Renal cortical epithelial cell (primary cell): ENCODE measurements at regions not wholly inside any gene's neighbourhood (a gene's known extent, or its start where the extent isn't known, plus 50 kb on each side); places are given as distances from the start of the nearest gene placed in this dataset.
"Not testable (repeated sequence)": the region's sequence is repeated elsewhere in the genome, so short reads cannot be mapped to it uniquely, and the experiment has no call there.

Source experiments
- DNase-seq: peaks from one replicate; pipeline ENCODE4 v3.0.0-alpha.2; 2011; ENCODE audit warnings: low read depth

DNA sequence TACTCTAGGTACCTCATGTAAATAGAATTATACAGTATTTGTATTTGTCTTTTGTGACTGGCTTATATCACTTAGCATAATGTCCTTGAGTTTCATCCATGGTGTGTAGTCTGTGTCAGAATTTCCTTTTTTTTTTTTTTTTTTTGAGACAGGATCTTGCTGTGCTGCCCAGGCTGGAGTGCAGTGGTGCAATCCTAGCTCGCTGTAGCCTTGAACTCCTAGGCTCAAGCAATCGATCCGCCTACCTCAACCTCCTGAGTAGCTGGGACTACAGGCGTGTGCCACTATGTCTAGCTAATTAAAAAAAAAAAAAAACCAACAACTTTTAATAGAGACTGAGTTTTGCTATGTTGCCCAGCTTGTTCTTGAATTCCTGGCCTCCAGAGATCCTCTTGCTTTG is 89.8 kb upstream of the PODXL start:
- no peak for DNase-seq

DNA sequence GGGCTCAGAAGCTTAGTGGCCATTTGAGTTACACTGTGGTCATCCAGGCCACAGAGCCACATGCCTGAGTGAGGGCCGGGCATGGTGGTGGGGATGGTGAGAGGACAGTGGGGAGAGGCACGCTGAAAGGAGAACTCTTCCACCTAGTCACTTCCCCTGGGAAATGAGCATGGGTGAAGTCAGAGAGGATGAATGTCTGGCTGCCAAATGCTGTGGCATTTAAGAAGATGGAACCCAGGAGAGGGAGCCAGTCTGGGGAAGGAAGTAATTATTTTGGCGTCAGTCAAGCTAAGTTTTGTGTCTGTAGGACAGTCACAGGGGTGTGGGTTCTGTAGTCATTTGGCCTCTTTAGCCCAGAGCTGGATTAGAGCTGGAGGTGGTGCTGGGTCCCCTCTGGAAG is 86.0 kb upstream of the PODXL start:
- DNase-seq: no peak

DNA sequence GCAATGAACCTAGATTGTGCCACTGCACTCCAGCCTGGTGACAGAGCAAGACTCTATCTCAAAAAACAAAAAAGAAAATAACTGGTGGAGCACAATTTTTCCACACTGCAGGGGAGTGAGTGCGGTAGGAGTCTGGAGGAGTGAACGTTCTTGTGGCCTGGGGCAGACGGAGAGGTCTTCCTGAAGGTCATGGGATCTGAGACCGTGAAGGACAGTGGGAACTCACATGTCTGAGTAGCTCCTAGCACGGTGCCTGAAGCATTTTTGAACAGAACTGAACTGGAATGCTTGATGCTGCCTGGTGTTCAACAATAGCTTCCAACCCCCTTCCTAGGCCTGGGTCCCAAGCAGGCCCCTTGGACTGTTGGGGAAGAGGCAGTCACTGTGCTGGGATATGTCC is 84.3 kb upstream of the PODXL start:
- no peak for DNase-seq

DNA sequence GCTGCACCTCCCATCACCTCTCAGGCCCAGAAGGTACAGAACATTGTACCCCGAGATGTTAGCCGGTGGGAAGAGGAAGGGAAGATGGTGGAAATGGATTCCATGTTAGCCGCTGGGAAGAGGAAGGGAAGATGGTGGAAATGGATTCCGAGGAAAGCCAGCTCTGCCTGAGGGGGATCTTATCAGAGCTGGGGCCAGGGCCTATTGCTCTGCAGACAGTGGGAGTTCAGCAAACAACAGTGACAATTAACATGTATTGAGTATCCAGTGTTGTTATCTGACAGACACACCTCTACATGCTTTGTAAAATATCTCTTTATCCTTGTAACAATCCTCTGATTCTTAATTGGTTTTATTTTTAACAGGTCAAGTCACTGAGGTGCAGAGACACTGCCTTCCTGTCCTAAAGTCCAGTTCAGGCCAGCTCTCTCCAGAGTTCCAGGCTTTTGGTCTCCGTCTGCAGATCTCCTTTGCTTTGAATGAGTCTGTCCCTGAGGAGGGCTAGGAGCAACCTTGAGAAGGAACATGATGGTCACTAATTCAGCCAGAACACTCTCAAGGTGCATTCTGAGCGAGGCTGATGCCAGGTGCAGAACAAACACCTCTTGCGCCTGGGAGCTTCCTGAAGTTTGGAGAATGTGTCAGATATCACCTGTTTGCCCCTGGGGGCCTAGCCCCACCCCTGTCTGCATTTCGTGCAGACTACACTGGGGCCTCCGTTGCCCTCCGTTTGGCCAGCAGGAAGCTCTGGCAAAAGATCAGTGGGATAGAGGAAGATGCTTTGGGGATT is 82.4 kb upstream of the PODXL start:
- DNase-seq: no peak

GRCh38 chr7:131637859-131638258 is 81.4 kb upstream of the PODXL start:
- no peak for DNase-seq

- DNase-seq: no peak
These were observed 79.7 kb upstream of the PODXL start for GRCh38 chr7:131636092-131636491.

DNA sequence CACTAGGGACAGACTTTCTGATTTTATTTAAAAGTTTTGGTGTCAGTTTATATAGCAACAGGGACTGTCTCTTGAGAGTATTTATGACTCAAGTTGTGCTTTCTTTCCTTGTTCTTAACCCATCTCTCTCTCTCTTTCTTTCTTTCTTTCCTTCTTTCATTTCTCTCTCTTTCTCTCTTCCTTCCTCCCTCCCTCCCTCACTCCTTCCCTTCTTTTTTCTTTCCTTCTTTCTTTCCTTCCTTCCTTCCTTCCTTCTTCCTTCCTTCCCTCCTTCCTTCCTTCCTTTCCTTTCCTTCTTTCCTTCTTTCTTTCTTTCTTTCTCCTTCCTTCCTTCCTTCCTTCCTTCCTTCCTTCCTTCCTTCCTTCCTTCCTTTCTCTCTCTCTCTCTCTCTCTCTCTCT is 77.8 kb upstream of the PODXL start:
- not testable (repeated sequence) for DNase-seq

GRCh38 chr7:131633342-131633843 is 77.0 kb upstream of the PODXL start:
- DNase-seq: peak; percentile 27

DNA sequence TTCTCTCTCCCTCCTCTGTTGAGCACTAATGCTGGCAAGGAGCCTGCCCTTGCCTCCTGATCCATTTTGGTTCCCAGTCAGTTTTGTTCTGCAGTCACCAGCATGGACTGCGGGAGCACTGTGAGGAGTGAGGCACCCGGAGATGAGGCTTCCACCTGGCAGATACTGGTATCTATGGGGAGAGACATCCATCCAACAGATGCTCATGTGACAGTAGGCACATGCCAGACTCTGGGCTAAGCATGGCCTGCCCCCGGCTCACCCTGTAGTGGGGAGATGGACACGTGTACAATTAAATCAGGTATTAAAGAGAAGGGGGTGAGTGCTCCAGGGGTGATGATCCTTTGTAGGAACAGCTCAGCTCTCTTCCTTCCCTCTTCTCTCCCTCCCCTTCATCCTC is 74.0 kb upstream of the PODXL start:
- no peak for DNase-seq

DNA sequence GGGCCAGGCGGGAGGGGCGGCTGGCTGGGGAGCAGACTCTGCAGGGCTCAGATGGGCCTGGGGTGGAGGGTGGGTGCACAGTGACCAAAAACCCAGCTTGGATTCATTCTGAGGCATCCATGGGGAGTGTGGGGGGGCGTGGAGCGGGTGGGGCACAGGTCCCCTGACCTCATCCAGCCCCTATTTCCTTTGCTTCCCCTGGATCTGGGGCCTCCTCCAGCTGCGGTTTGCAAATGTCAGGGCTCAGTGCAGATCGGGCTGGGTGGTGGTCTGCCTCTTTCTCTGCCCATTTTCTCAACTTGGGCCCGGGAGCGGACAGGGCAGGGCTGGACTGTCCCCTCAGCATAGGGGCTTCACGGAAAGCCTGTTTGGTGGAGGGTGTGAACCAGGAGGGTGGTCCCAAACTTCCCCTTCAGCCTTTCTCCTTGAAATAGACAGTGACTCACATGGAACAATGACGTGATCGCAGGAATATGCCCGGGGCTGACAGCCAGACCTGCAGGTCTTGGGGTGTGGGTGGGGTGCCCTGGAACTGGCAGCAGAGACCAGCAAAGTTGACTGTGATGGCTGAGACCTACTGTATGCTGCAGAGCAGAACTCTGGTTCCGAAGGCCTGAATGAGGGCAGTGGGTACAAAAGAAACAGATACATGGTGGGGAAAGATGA is 72.9 kb upstream of the PODXL start:
- DNase-seq: no peak

GRCh38 chr7:131628634-131629033 is 72.2 kb upstream of the PODXL start:
- DNase-seq: no peak

- no peak for DNase-seq
These were observed 71.3 kb upstream of the PODXL start for GRCh38 chr7:131627735-131628190.

- no peak for DNase-seq
These were observed 70.2 kb upstream of the PODXL start for GRCh38 chr7:131626643-131627042.

- peak; percentile 15 for DNase-seq
These were observed 69.5 kb upstream of the PODXL start for GRCh38 chr7:131625817-131626372.

DNA sequence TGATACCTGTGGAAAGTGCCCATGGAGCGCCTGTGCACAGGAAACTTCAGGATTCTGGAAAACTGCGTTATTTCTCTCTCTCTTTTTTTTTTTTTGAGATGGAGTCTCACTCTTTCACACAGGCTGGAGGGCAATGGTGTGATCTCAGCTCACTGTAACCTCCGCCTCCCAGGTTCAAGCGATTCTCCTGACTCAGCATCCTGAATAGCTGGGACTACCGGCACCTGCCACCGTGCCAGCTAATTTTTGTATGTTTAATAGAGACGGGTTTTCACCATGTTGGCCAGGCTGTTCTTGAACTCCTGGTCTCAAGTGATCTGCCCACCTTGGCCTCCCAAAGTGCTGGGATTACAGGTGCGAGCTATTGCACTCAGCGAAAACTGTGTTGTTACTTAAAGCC is 68.9 kb upstream of the PODXL start:
- not testable (repeated sequence) for DNase-seq

DNA sequence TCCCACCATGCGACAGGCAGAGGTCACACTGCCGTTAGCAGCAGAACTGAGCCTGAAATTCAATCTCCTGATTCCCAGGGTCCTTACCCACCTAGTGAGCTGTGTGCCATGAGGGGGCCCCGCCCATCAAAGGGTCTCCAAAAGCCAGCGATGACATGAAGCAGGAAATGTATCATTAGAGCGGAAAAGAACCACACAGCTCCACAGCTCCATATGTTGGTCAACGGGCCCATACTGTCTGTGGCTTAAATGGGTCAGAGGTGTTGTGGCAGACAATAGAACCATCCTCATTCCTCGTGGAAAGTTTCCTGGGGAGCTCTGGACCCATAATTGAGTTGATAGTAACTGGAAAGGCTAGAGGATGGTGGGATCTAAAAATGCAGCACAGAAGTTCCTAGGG is 68.1 kb upstream of the PODXL start:
- DNase-seq: no peak

GRCh38 chr7:131623154-131623553 is 66.7 kb upstream of the PODXL start:
- no peak for DNase-seq

GRCh38 chr7:131621652-131622051 is 65.2 kb upstream of the PODXL start:
- DNase-seq: no peak

- DNase-seq: peak; percentile 5
These were observed 64.5 kb upstream of the PODXL start for GRCh38 chr7:131620673-131621609.

DNA sequence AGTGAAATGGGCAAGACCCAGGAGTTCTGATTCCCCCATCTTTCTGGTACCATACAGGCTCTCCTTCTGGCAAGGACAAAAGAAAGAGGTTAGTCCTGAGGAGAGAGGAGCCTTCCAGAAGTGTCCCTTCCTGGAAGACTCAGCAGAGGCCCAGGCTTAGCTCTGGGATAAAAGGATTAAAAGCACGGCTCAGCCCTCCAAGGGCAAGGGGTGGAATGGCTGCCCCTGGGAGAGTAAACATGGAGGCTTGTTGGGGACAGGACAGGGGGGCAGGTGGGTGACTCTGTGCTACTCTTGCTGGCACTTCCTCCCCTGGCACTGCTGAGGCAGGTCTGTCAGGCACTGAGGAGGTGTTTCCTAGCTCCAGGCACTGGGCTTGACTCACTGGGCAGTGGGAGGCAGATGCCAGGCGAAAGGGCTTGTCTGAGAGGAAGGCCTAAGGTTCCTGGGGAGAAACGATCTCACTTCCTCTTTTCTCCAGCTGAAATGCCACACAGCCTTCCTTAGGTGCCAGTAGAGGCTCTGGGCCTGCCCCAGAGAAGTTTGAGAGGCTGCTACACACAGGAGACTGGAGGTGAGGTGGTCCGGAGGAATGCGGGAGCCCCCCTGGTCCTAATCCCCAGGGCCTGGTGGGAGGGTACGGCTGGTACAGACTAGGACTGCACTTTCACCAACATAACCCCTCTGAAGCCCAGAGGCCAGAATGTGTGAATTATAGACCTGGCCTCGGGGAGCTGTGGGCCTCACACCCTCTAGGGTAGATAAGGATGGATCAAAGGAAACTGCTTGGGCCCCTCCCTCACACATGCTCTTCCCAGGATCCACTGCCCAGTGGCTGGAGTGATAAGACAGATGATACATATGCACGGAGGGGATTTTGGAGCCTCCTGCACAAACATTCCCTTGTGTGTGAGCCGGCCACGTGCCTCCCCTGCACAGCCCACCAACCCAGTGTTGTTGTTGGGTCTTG is 63.2 kb upstream of the PODXL start:
- no peak for DNase-seq

GRCh38 chr7:131618391-131618790 is 62.0 kb upstream of the PODXL start:
- no peak for DNase-seq
